ENCODE measurements at regions not wholly inside any gene's neighbourhood (a gene's known extent, or its start where the extent isn't known, plus 50 kb on each side); places are given as distances from the start of the nearest gene placed in this dataset.

- DNase-seq = no peak
- Histone ChIP-seq H3K27me3 (replicated peaks; ENCODE audit: control insufficient read depth, insufficient read depth, low read length, poor library complexity, severe bottlenecking) (no peaks in the 10 kb centered on the region), H3K4me3 (ENCODE audit: insufficient read depth, low read depth, low read length, poor library complexity, severe bottlenecking) (no peak overlapping the region), H3K4me1 (ENCODE audit: control insufficient read depth, insufficient read depth, low read length, poor library complexity, severe bottlenecking) (no peaks in the 10 kb centered on the region), H3K9me3 (ENCODE audit: control insufficient read depth, low read length) (no peaks in the 10 kb centered on the region), H3K36me3 (ENCODE audit: control insufficient read depth, insufficient read depth, low read length) (no peaks in the 10 kb centered on the region), H3K27ac (ENCODE audit: insufficient read depth, low read length, poor library complexity, severe bottlenecking) (no peak overlapping the region)
Observed at GRCh38 chr2:160719116-160719515, 225.5 kb upstream of the RBMS1 start.

DNA sequence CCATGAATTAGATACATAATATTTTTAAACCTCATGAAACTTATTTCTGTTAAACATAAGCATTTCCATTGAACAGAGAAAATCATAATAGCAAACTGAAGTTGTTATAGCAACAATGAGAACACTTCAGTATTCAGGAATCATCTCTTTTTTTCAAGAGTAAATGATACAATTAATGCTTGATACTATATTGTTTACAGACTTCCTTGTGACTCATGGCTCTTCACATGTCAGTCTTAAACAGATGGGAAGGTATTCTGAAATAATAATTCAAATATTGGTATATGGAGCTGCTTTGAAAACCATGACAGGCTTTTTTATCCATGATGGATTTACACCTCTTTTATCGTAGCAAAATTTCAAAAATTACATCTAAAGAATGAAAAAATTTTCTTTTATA is 226.5 kb upstream of the RBMS1 start:
- no peak for DNase-seq
- no peak overlapping the region for H3K27ac ChIP-seq (ENCODE audit: insufficient read depth, low read length, poor library complexity, severe bottlenecking)
- H3K9me3 ChIP-seq (ENCODE audit: control insufficient read depth, low read length) = no peaks in the 10 kb centered on the region
- H3K4me1 ChIP-seq (ENCODE audit: control insufficient read depth, insufficient read depth, low read length, poor library complexity, severe bottlenecking) = no peaks in the 10 kb centered on the region
- no peaks in the 10 kb centered on the region for H3K36me3 ChIP-seq (ENCODE audit: control insufficient read depth, insufficient read depth, low read length)
- no peaks in the 10 kb centered on the region for H3K27me3 ChIP-seq (replicated peaks; ENCODE audit: control insufficient read depth, insufficient read depth, low read length, poor library complexity, severe bottlenecking)
- no peak overlapping the region for H3K4me3 ChIP-seq (ENCODE audit: insufficient read depth, low read depth, low read length, poor library complexity, severe bottlenecking)

DNA sequence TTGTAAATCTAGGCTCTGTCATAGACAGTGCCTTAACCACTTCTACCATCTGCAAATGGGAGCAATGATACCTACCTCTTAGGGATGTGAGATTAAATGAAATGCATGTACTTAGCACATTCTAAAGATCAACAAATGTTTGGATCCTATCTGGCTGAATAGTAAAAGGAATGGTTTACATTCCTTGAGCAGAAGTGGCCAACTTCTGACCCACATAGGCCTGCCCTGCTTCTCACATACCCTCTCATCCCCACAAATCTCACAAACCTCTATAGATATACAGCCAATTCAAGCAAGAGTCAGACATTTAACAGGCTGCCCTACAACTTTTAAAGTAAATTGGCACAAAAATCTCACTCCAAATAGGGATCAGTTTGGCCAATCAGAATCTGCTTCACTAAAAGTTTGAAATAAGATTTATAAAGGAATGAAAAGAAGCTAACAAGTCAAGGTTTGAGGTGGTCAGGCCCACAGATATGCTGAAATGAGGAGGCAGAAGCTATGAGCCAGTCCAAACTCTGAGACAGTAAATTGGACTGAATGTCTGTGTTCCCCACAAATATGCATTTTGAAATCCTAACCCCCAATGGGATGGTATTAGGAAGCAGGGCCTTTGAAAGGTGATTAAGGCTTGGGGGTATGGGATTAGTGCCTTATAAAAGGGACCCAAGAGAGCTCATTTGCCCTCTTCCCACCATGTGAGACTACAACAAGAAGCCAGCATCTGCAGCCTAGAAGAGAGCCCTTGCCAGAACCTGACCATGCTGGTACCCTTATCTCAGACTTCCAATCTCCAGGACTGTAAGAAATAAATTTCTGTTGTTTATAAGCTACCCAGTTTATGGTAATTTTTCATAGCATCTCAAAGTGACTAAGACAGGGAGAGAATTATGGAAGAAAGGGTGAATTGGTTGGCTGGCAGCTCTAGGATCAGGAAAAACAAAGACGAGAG is 227.8 kb upstream of the RBMS1 start:
- Histone ChIP-seq H3K4me1 (ENCODE audit: control insufficient read depth, insufficient read depth, low read length, poor library complexity, severe bottlenecking) (no peaks in the 10 kb centered on the region), H3K36me3 (ENCODE audit: control insufficient read depth, insufficient read depth, low read length) (no peaks in the 10 kb centered on the region), H3K4me3 (ENCODE audit: insufficient read depth, low read depth, low read length, poor library complexity, severe bottlenecking) (no peak overlapping the region), H3K9me3 (ENCODE audit: control insufficient read depth, low read length) (no peaks in the 10 kb centered on the region), H3K27me3 (replicated peaks; ENCODE audit: control insufficient read depth, insufficient read depth, low read length, poor library complexity, severe bottlenecking) (no peaks in the 10 kb centered on the region), H3K27ac (ENCODE audit: insufficient read depth, low read length, poor library complexity, severe bottlenecking) (no peak overlapping the region)
- no peak for DNase-seq

GRCh38 chr2:160726046-160726445 is 232.4 kb upstream of the RBMS1 start:
- H3K4me1 ChIP-seq (ENCODE audit: control insufficient read depth, insufficient read depth, low read length, poor library complexity, severe bottlenecking) = no peaks in the 10 kb centered on the region
- no peak overlapping the region for H3K27ac ChIP-seq (ENCODE audit: insufficient read depth, low read length, poor library complexity, severe bottlenecking)
- no peaks in the 10 kb centered on the region for H3K36me3 ChIP-seq (ENCODE audit: control insufficient read depth, insufficient read depth, low read length)
- H3K9me3 ChIP-seq (ENCODE audit: control insufficient read depth, low read length) = no peaks in the 10 kb centered on the region
- H3K27me3 ChIP-seq (replicated peaks; ENCODE audit: control insufficient read depth, insufficient read depth, low read length, poor library complexity, severe bottlenecking) = no peaks in the 10 kb centered on the region
- H3K4me3 ChIP-seq (ENCODE audit: insufficient read depth, low read depth, low read length, poor library complexity, severe bottlenecking) = no peak overlapping the region
- DNase-seq = no peak

DNA sequence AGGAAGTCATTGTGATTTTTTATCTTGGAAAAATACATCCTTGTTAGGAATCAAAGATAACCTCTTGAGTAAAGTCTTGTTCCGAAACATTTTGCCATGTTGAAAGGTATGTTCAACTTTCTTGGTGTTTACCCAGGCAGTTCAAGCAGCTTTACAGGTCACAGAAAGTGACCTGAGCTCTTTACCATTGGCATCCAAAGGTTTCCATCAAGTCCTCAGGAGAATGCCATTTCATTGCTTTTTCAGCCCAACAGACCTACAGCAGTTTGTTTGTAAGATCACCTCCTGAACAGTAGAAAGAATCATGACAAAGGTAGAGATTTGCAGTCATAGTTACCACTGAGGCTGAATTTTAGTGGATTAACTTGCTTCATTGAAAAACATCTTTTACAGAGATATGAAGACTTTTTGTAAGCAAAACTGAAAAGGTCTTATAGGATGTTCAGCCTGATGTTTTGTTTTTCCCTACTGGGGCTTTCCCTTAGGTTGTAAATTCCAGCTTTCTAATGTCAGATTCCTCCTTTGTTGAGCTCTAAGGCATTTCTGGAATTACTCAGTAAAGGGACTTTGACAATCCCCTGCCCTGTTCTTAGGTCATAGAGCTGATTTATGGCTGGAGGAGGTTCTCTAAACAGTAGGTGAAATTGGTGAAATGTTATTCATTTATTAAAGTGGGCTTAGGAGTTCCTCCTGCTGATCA is 236.8 kb upstream of the RBMS1 start:
- Histone ChIP-seq H3K4me3 (ENCODE audit: insufficient read depth, low read depth, low read length, poor library complexity, severe bottlenecking) (no peak overlapping the region), H3K36me3 (ENCODE audit: control insufficient read depth, insufficient read depth, low read length) (no peaks in the 10 kb centered on the region)
- no peak for DNase-seq

GRCh38 chr2:160731415-160731814 is 237.8 kb upstream of the RBMS1 start:
- H3K36me3 ChIP-seq (ENCODE audit: control insufficient read depth, insufficient read depth, low read length) = no peaks in the 10 kb centered on the region
- no peak for DNase-seq
- no peaks in the 10 kb centered on the region for H3K27me3 ChIP-seq (replicated peaks; ENCODE audit: control insufficient read depth, insufficient read depth, low read length, poor library complexity, severe bottlenecking)
- no peaks in the 10 kb centered on the region for H3K4me1 ChIP-seq (ENCODE audit: control insufficient read depth, insufficient read depth, low read length, poor library complexity, severe bottlenecking)
- no peak overlapping the region for H3K27ac ChIP-seq (ENCODE audit: insufficient read depth, low read length, poor library complexity, severe bottlenecking)
- no peaks in the 10 kb centered on the region for H3K9me3 ChIP-seq (ENCODE audit: control insufficient read depth, low read length)
- no peak overlapping the region for H3K4me3 ChIP-seq (ENCODE audit: insufficient read depth, low read depth, low read length, poor library complexity, severe bottlenecking)

More for the DNA sequence above, 236.8 kb upstream of the RBMS1 start:
- Histone ChIP-seq H3K9me3 (ENCODE audit: control insufficient read depth, low read length) (no peaks in the 10 kb centered on the region), H3K27me3 (replicated peaks; ENCODE audit: control insufficient read depth, insufficient read depth, low read length, poor library complexity, severe bottlenecking) (no peaks in the 10 kb centered on the region), H3K27ac (ENCODE audit: insufficient read depth, low read length, poor library complexity, severe bottlenecking) (no peak overlapping the region), H3K4me1 (ENCODE audit: control insufficient read depth, insufficient read depth, low read length, poor library complexity, severe bottlenecking) (no peaks in the 10 kb centered on the region)

DNA sequence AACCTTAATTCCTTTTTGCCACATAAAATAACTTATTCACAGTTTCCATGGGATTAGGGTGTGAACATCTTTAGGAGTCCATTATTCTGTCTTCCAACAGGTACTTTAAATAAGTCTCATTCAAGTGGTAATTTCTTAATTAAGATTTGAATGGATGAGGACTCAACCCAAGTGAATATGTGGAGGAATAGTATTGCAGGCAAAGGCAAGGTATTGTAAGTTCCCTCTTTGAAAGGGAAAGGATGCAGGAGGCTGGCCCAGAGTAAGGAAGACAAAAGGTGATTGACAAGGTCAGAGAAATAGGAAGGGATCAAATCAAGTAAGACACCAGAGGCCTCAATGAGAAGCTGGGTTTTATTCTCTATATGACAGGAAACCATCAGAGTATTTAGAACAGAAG is 238.2 kb upstream of the RBMS1 start:
- no peak overlapping the region for H3K27ac ChIP-seq (ENCODE audit: insufficient read depth, low read length, poor library complexity, severe bottlenecking)
- no peaks in the 10 kb centered on the region for H3K4me1 ChIP-seq (ENCODE audit: control insufficient read depth, insufficient read depth, low read length, poor library complexity, severe bottlenecking)
- H3K4me3 ChIP-seq (ENCODE audit: insufficient read depth, low read depth, low read length, poor library complexity, severe bottlenecking) = no peak overlapping the region
- H3K27me3 ChIP-seq (replicated peaks; ENCODE audit: control insufficient read depth, insufficient read depth, low read length, poor library complexity, severe bottlenecking) = no peaks in the 10 kb centered on the region
- no peaks in the 10 kb centered on the region for H3K36me3 ChIP-seq (ENCODE audit: control insufficient read depth, insufficient read depth, low read length)
- no peaks in the 10 kb centered on the region for H3K9me3 ChIP-seq (ENCODE audit: control insufficient read depth, low read length)
- no peak for DNase-seq

- Histone ChIP-seq H3K4me1 (ENCODE audit: control insufficient read depth, insufficient read depth, low read length, poor library complexity, severe bottlenecking) (no peaks in the 10 kb centered on the region), H3K9me3 (ENCODE audit: control insufficient read depth, low read length) (no peaks in the 10 kb centered on the region), H3K4me3 (ENCODE audit: insufficient read depth, low read depth, low read length, poor library complexity, severe bottlenecking) (no peak overlapping the region)
Observed at GRCh38 chr2:160735696-160736095, 242.1 kb upstream of the RBMS1 start.

GRCh38 chr2:160736148-160737028 is 242.8 kb upstream of the RBMS1 start:
- H3K36me3 ChIP-seq (ENCODE audit: control insufficient read depth, insufficient read depth, low read length) = no peaks in the 10 kb centered on the region
- no peaks in the 10 kb centered on the region for H3K4me1 ChIP-seq (ENCODE audit: control insufficient read depth, insufficient read depth, low read length, poor library complexity, severe bottlenecking)
- H3K9me3 ChIP-seq (ENCODE audit: control insufficient read depth, low read length) = no peaks in the 10 kb centered on the region
- no peak overlapping the region for H3K27ac ChIP-seq (ENCODE audit: insufficient read depth, low read length, poor library complexity, severe bottlenecking)
- DNase-seq = no peak
- no peak overlapping the region for H3K4me3 ChIP-seq (ENCODE audit: insufficient read depth, low read depth, low read length, poor library complexity, severe bottlenecking)
- no peaks in the 10 kb centered on the region for H3K27me3 ChIP-seq (replicated peaks; ENCODE audit: control insufficient read depth, insufficient read depth, low read length, poor library complexity, severe bottlenecking)

More at GRCh38 chr2:160735696-160736095, 242.1 kb upstream of the RBMS1 start:
- H3K27ac ChIP-seq (ENCODE audit: insufficient read depth, low read length, poor library complexity, severe bottlenecking) = no peak overlapping the region
- no peak for DNase-seq
- H3K27me3 ChIP-seq (replicated peaks; ENCODE audit: control insufficient read depth, insufficient read depth, low read length, poor library complexity, severe bottlenecking) = no peaks in the 10 kb centered on the region
- H3K36me3 ChIP-seq (ENCODE audit: control insufficient read depth, insufficient read depth, low read length) = no peaks in the 10 kb centered on the region

Measured in effector memory CD4-positive, alpha-beta T cell (primary cell).